HG03175 (cell line): ENCODE measurements at regions not wholly inside any gene's neighbourhood (a gene's known extent, or its start where the extent isn't known, plus 50 kb on each side); places are given as distances from the start of the nearest gene placed in this dataset.
"Not testable (repeated sequence)": the region's sequence is repeated elsewhere in the genome, so short reads cannot be mapped to it uniquely, and the experiment has no call there.

Experiments used
- ATAC-seq: cut with Tn5 transposase; IDR thresholded peaks from one replicate; pipeline ENCODE4 v1.9.1; 2021; ENCODE audit warnings: mild to moderate bottlenecking, moderate library complexity; ENCODE audit not compliant: unreplicated experiment

- peak; percentile 53 for ATAC-seq
Measured at GRCh38 chr2:176997074-176997791, 215.4 kb upstream of the HNRNPA3 start.

- ATAC-seq, result peak; percentile 20
Measured at GRCh38 chr2:176997792-176998169, 214.8 kb upstream of the HNRNPA3 start.

GRCh38 chr2:176999301-176999700, 213.3 kb upstream of the HNRNPA3 start:
- ATAC-seq, result peak; percentile 63

- ATAC-seq, result no peak
Measured at GRCh38 chr2:177000061-177000714, 212.4 kb upstream of the HNRNPA3 start.

- no peak for ATAC-seq
Measured at GRCh38 chr2:177000715-177001072, 211.9 kb upstream of the HNRNPA3 start.

- ATAC-seq, result no peak
Measured at GRCh38 chr2:177001334-177001733, 211.3 kb upstream of the HNRNPA3 start.

GRCh38 chr2:177002983-177003382, 209.6 kb upstream of the HNRNPA3 start:
- ATAC-seq, result no peak

GRCh38 chr2:177007726-177008125, 204.9 kb upstream of the HNRNPA3 start:
- not testable (repeated sequence) for ATAC-seq

- ATAC-seq, result not testable (repeated sequence)
Measured at GRCh38 chr2:177008662-177009061, 203.9 kb upstream of the HNRNPA3 start.

- no peak for ATAC-seq
Measured at GRCh38 chr2:177010146-177010545, 202.4 kb upstream of the HNRNPA3 start.

GRCh38 chr2:177010861-177011260, 201.7 kb upstream of the HNRNPA3 start:
- ATAC-seq, result no peak

- no peak for ATAC-seq
Measured at GRCh38 chr2:177014946-177015345, 197.6 kb upstream of the HNRNPA3 start.

GRCh38 chr2:177015356-177015923, 197.2 kb upstream of the HNRNPA3 start:
- no peak for ATAC-seq

GRCh38 chr2:177020524-177021119, 192.0 kb upstream of the HNRNPA3 start:
- no peak for ATAC-seq

GRCh38 chr2:177021706-177022343, 190.8 kb upstream of the HNRNPA3 start:
- no peak for ATAC-seq

GRCh38 chr2:177024765-177025164, 187.8 kb upstream of the HNRNPA3 start:
- no peak for ATAC-seq

- no peak for ATAC-seq
Measured at GRCh38 chr2:177026253-177026652, 186.3 kb upstream of the HNRNPA3 start.

GRCh38 chr2:177026956-177027355, 185.6 kb upstream of the HNRNPA3 start:
- no peak for ATAC-seq

GRCh38 chr2:177028296-177028695, 184.3 kb upstream of the HNRNPA3 start:
- ATAC-seq, result no peak

- no peak for ATAC-seq
Measured at GRCh38 chr2:177029075-177029474, 183.5 kb upstream of the HNRNPA3 start.

GRCh38 chr2:177029501-177029900, 183.1 kb upstream of the HNRNPA3 start:
- ATAC-seq, result no peak
